Activated CD8-positive, alpha-beta T cell treated with anti-CD3 and anti-CD28 coated beads for 36 hours (primary cell): ENCODE measurements at regions not wholly inside any gene's neighbourhood (a gene's known extent, or its start where the extent isn't known, plus 50 kb on each side); places are given as distances from the start of the nearest gene placed in this dataset.

ENCODE experiments used
- ATAC-seq: fragments of 200-7000 bp; cut with Tn5 transposase; one replicate; pipeline ENCODE4 v1.10.0; 2021; ENCODE audit warnings: mild to moderate bottlenecking, moderate library complexity
- CTCF ChIA-PET: fragments of 350-600 bp; sonication (Branson Sonifier 250); formaldehyde crosslinking; loops from one replicate; lab custom pipeline; 2021; ENCODE audit warnings: antibody characterized with exemption; lab: Charles Lee
- POLR2A ChIA-PET: fragments of 350-600 bp; sonication (Branson Sonifier 250); formaldehyde crosslinking; loops from one replicate; lab custom pipeline; 2021; ENCODE audit warnings: antibody characterized with exemption; lab: Charles Lee
- DNase-seq: peaks from one replicate; pipeline ENCODE4 v3.0.0-alpha.2; 2020
- H3K27ac Mint-ChIP-seq: one replicate; pipeline ENCODE4 v1.8.0; 2021; ENCODE audit warnings: mild to moderate bottlenecking, mixed read lengths
- H3K27me3 Mint-ChIP-seq: one replicate; pipeline ENCODE4 v1.8.0; 2021; ENCODE audit warnings: mixed read lengths
- H3K36me3 Mint-ChIP-seq: one replicate; pipeline ENCODE4 v1.8.0; 2021; ENCODE audit warnings: low read depth, mixed read lengths
- H3K4me1 Mint-ChIP-seq: one replicate; pipeline ENCODE4 v1.8.0; 2021; ENCODE audit warnings: low read depth, mixed read lengths
- H3K4me3 Mint-ChIP-seq: one replicate; pipeline ENCODE4 v1.8.0; 2021; ENCODE audit warnings: mild to moderate bottlenecking, moderate library complexity, mixed read lengths
- H3K9me3 Mint-ChIP-seq: one replicate; pipeline ENCODE4 v1.8.0; 2021; ENCODE audit warnings: mixed read lengths
- intact Hi-C: fragments of 100-400 bp; cut with micrococcal nuclease; formaldehyde crosslinking; loops from one replicate; pipeline ENCODE4 v1.10.0; 2022
- TF ChIP-seq, protein P1 (sequence below): fragments of 200-600 bp; IDR thresholded peaks from one replicate; pipeline ENCODE4 v1.8.0; 2022; ENCODE audit warnings: antibody characterized with exemption, mild to moderate bottlenecking

DNA sequence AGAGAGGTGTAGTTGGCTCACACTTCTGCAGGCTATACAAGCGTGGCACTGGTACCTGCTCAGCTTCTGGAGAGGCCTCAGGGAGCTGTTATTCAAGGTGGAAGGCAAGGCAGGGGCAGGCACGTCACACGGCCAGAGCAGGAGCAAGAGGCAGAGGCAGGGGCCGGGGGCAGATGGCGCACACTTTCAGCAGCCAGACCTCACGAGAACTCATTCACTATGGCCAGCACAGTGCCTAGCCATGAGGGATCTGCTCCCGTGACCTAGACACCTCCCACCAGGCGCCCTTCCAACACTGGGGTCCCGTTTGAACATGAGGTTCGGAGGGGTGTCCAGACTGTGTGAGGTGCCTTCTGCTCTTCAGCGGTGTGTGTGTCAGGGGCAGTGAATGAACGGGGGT is 71.0 kb upstream of the FCN1 start:
- Mint-ChIP-seq H3K4me3 (no peak overlapping the region), H3K4me1 (no peaks in the 10 kb centered on the region), H3K27ac (no peak overlapping the region), H3K9me3 (peaks cover 5% of the 10 kb centered on the region), H3K36me3 (no peaks in the 10 kb centered on the region), H3K27me3 (no peaks in the 10 kb centered on the region)
- TF ChIP-seq, protein P1, sequence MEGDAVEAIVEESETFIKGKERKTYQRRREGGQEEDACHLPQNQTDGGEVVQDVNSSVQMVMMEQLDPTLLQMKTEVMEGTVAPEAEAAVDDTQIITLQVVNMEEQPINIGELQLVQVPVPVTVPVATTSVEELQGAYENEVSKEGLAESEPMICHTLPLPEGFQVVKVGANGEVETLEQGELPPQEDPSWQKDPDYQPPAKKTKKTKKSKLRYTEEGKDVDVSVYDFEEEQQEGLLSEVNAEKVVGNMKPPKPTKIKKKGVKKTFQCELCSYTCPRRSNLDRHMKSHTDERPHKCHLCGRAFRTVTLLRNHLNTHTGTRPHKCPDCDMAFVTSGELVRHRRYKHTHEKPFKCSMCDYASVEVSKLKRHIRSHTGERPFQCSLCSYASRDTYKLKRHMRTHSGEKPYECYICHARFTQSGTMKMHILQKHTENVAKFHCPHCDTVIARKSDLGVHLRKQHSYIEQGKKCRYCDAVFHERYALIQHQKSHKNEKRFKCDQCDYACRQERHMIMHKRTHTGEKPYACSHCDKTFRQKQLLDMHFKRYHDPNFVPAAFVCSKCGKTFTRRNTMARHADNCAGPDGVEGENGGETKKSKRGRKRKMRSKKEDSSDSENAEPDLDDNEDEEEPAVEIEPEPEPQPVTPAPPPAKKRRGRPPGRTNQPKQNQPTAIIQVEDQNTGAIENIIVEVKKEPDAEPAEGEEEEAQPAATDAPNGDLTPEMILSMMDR = no peak
- CTCF ChIA-PET = no interaction called here
- intact Hi-C loops = no loop called here
- ATAC-seq (no peak), DNase-seq (no peak)
- POLR2A ChIA-PET = no interaction called here

GRCh38 chr9:134989206-134990065 is 71.7 kb upstream of the FCN1 start:
- intact Hi-C loops = no loop called here

DNA sequence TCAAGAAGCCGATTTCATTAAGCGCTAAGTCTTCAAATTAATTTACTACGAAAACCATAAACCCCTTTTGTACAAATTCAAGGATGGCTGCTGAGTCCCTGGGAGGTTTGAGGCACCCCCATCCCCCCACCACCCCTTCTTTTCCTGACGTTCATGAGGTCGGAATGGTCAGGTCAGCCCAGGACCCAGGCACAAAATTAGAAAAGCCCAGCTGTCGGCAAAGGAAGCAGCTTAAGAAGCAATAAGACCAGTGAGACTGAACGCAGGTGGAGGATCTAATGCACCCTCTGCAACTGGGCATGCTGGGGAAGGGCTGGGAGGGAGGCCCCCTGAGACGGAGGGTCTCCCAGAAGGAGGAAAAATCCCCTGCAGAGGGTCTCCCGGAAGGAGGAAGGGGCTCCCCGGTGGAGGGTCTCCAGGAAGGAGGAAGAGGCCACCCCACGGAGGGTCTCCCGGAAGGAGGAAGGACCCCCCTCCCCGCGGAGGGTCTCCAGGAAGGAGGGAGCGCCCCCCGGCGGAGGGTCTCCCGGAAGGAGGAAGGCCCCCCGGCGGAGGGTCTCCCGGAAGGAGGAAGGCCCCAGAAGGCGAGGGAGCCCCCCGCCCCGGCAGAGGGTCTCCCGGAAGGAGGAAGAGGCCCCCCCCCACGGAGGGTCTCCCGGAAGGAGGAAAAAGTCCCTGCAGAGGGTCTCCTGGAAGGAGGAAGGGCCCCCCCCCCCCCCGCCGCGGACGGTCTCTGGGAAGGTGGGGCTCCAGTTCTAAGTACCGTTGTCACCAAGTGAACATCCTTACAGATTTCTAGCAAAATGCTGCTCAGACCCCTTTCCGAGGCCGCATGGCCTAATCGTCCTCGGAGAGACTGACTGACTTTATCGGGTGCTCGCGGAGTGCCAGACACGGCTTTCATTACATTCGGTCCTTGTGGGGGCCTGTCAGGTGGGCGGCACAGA is 74.4 kb upstream of the FCN1 start:
- no peak overlapping the region for H3K27ac Mint-ChIP-seq
- H3K36me3 Mint-ChIP-seq = no peaks in the 10 kb centered on the region
- no peaks in the 10 kb centered on the region for H3K4me1 Mint-ChIP-seq
- intact Hi-C loops = no loop called here
- H3K27me3 Mint-ChIP-seq = no peaks in the 10 kb centered on the region
- DNase-seq (no peak), ATAC-seq (no peak)
- TF ChIP-seq, protein P1 = no peak
- peaks cover 3% of the 10 kb centered on the region for H3K9me3 Mint-ChIP-seq
- POLR2A ChIA-PET = no interaction called here
- CTCF ChIA-PET = no interaction called here
- no peak overlapping the region for H3K4me3 Mint-ChIP-seq

More at GRCh38 chr9:134989206-134990065, 71.7 kb upstream of the FCN1 start:
- Mint-ChIP-seq H3K27me3 (no peaks in the 10 kb centered on the region), H3K27ac (no peak overlapping the region), H3K9me3 (peaks cover 5% of the 10 kb centered on the region), H3K4me1 (no peaks in the 10 kb centered on the region), H3K36me3 (no peaks in the 10 kb centered on the region), H3K4me3 (no peak overlapping the region)
- CTCF ChIA-PET = no interaction called here
- TF ChIP-seq, protein P1 = no peak
- POLR2A ChIA-PET = no interaction called here
- ATAC-seq (no peak), DNase-seq (no peak)

- ChIA-PET CTCF (no interaction called here), POLR2A (no interaction called here)
- no peak overlapping the region for H3K4me3 Mint-ChIP-seq
- DNase-seq = no peak
- intact Hi-C loops = no loop called here
- no peaks in the 10 kb centered on the region for H3K9me3 Mint-ChIP-seq
- H3K27me3 Mint-ChIP-seq = no peaks in the 10 kb centered on the region
- H3K27ac Mint-ChIP-seq = no peak overlapping the region
- H3K4me1 Mint-ChIP-seq = no peaks in the 10 kb centered on the region
- TF ChIP-seq, protein P1 = no peak
- ATAC-seq = no peak
- no peaks in the 10 kb centered on the region for H3K36me3 Mint-ChIP-seq
Measured at GRCh38 chr9:134992755-134993124, 75.0 kb upstream of the FCN1 start.

DNA sequence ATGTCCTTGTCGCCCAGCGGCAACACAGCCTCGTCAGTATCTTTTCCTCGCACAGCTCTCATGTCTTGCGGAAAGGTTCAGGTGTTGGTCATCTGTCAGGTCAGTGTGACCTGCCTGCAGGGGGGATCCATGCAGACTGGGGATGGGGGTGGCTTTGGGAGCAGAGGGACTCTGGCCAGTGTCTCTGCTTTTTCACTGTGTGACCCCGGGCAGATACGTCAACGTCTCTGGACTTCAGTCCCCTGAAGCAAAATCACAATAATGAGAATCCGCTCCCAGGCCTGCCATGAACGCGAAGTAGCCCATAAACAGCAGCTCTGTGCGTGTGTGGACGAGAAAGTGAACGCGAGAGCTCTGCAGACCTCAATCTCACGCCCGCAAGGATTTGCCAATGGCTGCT is 75.7 kb upstream of the FCN1 start:
- intact Hi-C loops = no loop called here
- ATAC-seq = no peak
- POLR2A ChIA-PET = no interaction called here

More for the DNA sequence above, 75.7 kb upstream of the FCN1 start:
- TF ChIP-seq, protein P1 = no peak
- Mint-ChIP-seq H3K4me1 (no peaks in the 10 kb centered on the region), H3K27ac (no peak overlapping the region), H3K36me3 (no peaks in the 10 kb centered on the region), H3K27me3 (no peaks in the 10 kb centered on the region), H3K4me3 (no peak overlapping the region), H3K9me3 (no peaks in the 10 kb centered on the region)
- no peak for DNase-seq
- CTCF ChIA-PET = no interaction called here
